ENCODE measurements at regions not wholly inside any gene's neighbourhood (a gene's known extent, or its start where the extent isn't known, plus 50 kb on each side); places are given as distances from the start of the nearest gene placed in this dataset.

DNA sequence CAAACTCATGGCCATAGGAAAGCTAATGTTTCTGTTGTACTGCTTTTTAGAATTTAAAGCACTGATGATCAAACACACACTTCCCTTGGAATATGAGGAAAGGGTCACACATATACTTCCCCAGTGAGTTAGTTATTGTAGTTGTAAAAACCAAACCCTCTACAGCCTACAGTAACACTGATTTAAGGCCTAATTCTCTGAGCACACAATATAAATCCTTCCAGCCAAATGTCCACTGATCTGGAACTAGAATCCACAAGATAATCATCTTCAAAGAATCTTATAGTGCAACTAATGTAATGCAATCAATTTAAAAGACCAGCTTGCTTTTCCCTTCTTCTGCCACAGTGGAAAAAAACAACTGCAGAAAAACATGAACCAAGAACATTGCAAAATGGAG, 219.3 kb downstream of the CAAP1 start:
- TF ChIP-seq GATA2 (IDR thresholded peaks at IDR 0.05; ENCODE audit: low read depth, low read length) (no peak), GATA3 (IDR thresholded peaks at IDR 0.05; ENCODE audit: low read depth, low read length) (no peak)
